Breast epithelium (tissue), 3 donors: ENCODE measurements at regions not wholly inside any gene's neighbourhood (a gene's known extent, or its start where the extent isn't known, plus 50 kb on each side); places are given as distances from the start of the nearest gene placed in this dataset.

Experiments used
- POLR2AphosphoS5 ChIP-seq, 3 donors: sonication (generic); formaldehyde crosslinking; IDR thresholded peaks; one replicate each; pipeline ENCODE4 v1.6.1; 2017; ENCODE audit warnings: antibody characterized with exemption in 3 of 3
- TF ChIP-seq, protein P1 (sequence below), 3 donors: fragments of 450-650 bp; IDR thresholded peaks; one replicate each; pipeline ENCODE4 v1.5.1; 2016 to 2017; ENCODE audit warnings: antibody characterized with exemption in 3 of 3, mild to moderate bottlenecking in 3 of 3, moderate library complexity in 3 of 3

GRCh38 chr12:105429511-105429910 is 99.0 kb downstream of the C12orf75 start:
- TF ChIP-seq, protein P1, sequence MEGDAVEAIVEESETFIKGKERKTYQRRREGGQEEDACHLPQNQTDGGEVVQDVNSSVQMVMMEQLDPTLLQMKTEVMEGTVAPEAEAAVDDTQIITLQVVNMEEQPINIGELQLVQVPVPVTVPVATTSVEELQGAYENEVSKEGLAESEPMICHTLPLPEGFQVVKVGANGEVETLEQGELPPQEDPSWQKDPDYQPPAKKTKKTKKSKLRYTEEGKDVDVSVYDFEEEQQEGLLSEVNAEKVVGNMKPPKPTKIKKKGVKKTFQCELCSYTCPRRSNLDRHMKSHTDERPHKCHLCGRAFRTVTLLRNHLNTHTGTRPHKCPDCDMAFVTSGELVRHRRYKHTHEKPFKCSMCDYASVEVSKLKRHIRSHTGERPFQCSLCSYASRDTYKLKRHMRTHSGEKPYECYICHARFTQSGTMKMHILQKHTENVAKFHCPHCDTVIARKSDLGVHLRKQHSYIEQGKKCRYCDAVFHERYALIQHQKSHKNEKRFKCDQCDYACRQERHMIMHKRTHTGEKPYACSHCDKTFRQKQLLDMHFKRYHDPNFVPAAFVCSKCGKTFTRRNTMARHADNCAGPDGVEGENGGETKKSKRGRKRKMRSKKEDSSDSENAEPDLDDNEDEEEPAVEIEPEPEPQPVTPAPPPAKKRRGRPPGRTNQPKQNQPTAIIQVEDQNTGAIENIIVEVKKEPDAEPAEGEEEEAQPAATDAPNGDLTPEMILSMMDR (IDR thresholded peaks at IDR 0.05), result no peak
- TF ChIP-seq POLR2AphosphoS5 (IDR thresholded peaks at IDR 0.05), result no peak
